ENCODE measurements at regions not wholly inside any gene's neighbourhood (a gene's known extent, or its start where the extent isn't known, plus 50 kb on each side); places are given as distances from the start of the nearest gene placed in this dataset.

GRCh38 chr2:144704709-144705095 lies 184.8 kb upstream of the ZEB2 start:
- no peak overlapping the region for H3K4me3 ChIP-seq (ENCODE audit: low read depth, low read length)
- no peak for DNase-seq (ENCODE audit: low read depth)

GRCh38 chr2:144703852-144704708 lies 184.2 kb upstream of the ZEB2 start:
- no peak overlapping the region for H3K4me3 ChIP-seq (ENCODE audit: low read depth, low read length)
- DNase-seq (ENCODE audit: low read depth): no peak
- no peak for TF ChIP-seq CTCF (IDR thresholded peaks at IDR 0.05; ENCODE audit: low read depth, low read length, missing control alignments)

More at GRCh38 chr2:144704709-144705095, 184.8 kb upstream of the ZEB2 start:
- TF ChIP-seq CTCF (IDR thresholded peaks at IDR 0.05; ENCODE audit: low read depth, low read length, missing control alignments): no peak

- no peak overlapping the region for H3K4me3 ChIP-seq (ENCODE audit: low read depth, low read length)
- DNase-seq (ENCODE audit: low read depth): no peak
- no peak for TF ChIP-seq CTCF (IDR thresholded peaks at IDR 0.05; ENCODE audit: low read depth, low read length, missing control alignments)
These were observed 182.1 kb upstream of the ZEB2 start for GRCh38 chr2:144702051-144702450.

- no peak overlapping the region for H3K4me3 ChIP-seq (ENCODE audit: low read depth, low read length)
- no peak for DNase-seq (ENCODE audit: low read depth)
- TF ChIP-seq CTCF (IDR thresholded peaks at IDR 0.05; ENCODE audit: low read depth, low read length, missing control alignments): no peak
These were observed 181.3 kb upstream of the ZEB2 start for GRCh38 chr2:144701259-144701658.

- DNase-seq (ENCODE audit: low read depth): no peak
- H3K4me3 ChIP-seq (ENCODE audit: low read depth, low read length): no peak overlapping the region
- no peak for TF ChIP-seq CTCF (IDR thresholded peaks at IDR 0.05; ENCODE audit: low read depth, low read length, missing control alignments)
These were observed 178.2 kb upstream of the ZEB2 start for GRCh38 chr2:144698156-144698555.

GRCh38 chr2:144695657-144696056 lies 175.7 kb upstream of the ZEB2 start:
- TF ChIP-seq CTCF (IDR thresholded peaks at IDR 0.05; ENCODE audit: low read depth, low read length, missing control alignments): no peak
- no peak for DNase-seq (ENCODE audit: low read depth)
- no peak overlapping the region for H3K4me3 ChIP-seq (ENCODE audit: low read depth, low read length)

GRCh38 chr2:144694456-144694855 lies 174.5 kb upstream of the ZEB2 start:
- H3K4me3 ChIP-seq (ENCODE audit: low read depth, low read length): no peak overlapping the region
- TF ChIP-seq CTCF (IDR thresholded peaks at IDR 0.05; ENCODE audit: low read depth, low read length, missing control alignments): no peak
- no peak for DNase-seq (ENCODE audit: low read depth)

Measured in GM12864 (cell line).